CD4-positive, alpha-beta T cell treated with Interleukin-2 at 100 ng/mL for 4 hours (primary cell): ENCODE measurements at regions not wholly inside any gene's neighbourhood (a gene's known extent, or its start where the extent isn't known, plus 50 kb on each side); places are given as distances from the start of the nearest gene placed in this dataset.

Experiments used
- DNase-seq: peaks from one replicate; pipeline ENCODE4 v3.0.0-alpha.2; 2020; ENCODE audit warnings: low spot score

- no peak for DNase-seq
Observed at GRCh38 chr13:62294244-62294643, 878.6 kb upstream of the PCDH20 start.

DNA sequence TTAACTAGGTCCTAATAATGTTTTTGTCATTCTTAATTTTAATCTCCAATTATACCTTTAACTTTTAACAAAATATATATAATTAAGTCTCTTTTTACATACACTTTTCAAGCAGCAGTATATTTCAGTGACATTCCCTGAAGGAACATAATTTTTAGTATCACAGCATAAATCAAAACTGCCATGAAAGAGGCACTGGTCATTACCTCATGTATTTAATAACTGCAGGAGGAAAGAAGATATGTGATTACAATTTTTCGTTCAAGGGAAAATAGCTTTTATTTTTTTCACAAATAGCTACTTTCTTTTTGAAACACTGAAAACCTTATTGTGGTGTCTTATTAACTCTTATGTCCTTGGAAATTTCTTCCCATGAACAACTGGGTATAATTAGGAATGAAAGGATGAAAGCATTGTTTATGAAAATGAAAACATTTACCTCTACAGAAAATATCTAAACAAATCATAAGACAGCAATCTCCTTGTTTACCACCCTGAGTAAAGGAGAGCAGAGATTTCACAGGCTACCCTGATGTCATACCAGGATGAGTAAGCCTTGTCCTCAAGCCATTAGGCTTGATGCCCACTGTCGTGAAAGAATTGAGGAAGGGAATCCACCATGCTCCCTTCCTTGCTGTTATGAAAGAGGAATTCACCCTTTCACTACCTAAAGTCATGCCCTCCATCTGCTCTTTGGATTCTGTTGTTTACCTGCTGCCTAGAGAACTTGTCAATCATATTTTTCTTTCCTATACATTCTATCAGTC is 877.2 kb upstream of the PCDH20 start:
- DNase-seq = no peak

GRCh38 chr13:62290542-62290941 is 874.9 kb upstream of the PCDH20 start:
- DNase-seq = no peak

GRCh38 chr13:62287764-62288163 is 872.1 kb upstream of the PCDH20 start:
- DNase-seq = no peak

DNA sequence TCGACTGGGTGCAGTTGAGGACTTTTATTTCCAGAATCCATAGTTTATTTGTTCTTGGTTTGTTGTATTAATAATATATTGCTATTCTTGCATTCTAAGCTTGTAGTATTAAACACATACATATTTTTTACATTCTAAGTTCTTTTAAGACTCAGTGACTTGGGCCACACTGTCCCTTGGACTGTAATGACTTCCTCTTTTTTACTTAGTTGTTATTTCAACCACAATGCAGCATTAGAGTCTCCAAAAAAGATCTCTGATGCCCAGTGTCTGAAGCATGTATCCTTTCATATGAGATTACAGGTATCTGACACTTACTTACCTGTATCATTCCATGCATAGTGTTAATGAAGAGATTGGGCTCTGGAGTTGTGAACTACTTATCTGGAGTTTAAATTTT is 864.9 kb upstream of the PCDH20 start:
- no peak for DNase-seq

GRCh38 chr13:62278271-62278670 is 862.6 kb upstream of the PCDH20 start:
- no peak for DNase-seq

- DNase-seq = no peak
Observed at GRCh38 chr13:62251734-62252133, 836.1 kb upstream of the PCDH20 start.

- DNase-seq = no peak
Observed at GRCh38 chr13:62250501-62251201, 835.0 kb upstream of the PCDH20 start.

- DNase-seq = no peak
Observed at GRCh38 chr13:62246581-62246980, 830.9 kb upstream of the PCDH20 start.

DNA sequence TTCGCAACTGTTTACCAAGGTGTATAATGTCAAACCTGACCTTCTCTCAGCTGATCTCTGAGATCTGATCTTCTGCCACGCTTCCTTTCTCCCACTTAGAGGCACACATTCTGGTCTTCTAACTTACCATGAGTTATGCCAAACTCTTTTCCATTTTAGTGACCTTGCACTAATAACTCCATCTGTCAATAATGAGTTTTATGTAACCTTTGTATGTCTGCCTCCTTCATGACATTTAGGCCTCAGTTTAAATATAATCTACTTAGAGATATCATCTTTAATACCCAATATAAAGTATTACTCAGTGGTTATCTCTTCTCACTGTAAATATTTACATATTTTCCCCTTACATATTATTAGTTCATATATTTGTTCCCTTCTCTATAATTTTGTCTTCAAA is 827.5 kb upstream of the PCDH20 start:
- no peak for DNase-seq

GRCh38 chr13:62234780-62235440 is 819.3 kb upstream of the PCDH20 start:
- no peak for DNase-seq

- no peak for DNase-seq
Observed at GRCh38 chr13:62210951-62211350, 795.3 kb upstream of the PCDH20 start.

GRCh38 chr13:62209529-62209928 is 793.9 kb upstream of the PCDH20 start:
- no peak for DNase-seq

DNA sequence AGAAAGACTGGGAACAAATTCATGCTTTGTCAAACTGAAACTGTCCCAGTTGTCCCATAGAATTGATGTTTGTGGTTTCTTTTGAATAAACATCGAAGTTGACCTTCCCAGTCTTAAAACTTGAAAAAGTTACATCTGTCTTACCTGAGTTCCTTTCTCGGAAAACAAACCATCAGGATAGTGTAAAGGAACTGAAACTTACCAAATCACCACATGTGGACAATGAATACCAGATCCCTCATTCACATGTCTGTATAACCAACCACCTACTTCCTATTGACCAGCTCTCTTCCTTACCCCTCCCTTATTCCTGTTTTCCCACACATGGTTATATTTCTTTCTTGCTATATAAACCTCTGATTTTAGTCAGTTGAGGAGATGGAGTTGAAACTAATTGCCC is 791.7 kb upstream of the PCDH20 start:
- DNase-seq = no peak

DNA sequence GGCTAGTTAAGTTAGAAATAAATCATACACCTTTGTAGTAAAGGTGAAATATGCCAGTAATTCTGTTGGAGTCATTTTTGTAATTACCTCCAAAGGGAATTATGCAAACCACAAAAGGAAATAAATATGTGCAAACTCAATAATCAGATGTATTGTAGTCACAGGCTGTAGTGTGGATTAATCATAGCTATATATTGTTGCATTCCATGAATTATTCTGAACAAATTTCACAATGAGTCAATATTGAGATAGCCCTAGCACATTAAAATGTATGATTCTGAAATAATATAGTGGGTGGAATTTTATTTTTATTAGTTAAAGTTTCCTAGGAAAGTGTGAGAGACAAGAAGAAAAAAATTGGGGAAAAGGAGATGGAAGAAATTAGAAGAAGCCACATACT is 790.5 kb upstream of the PCDH20 start:
- no peak for DNase-seq

DNA sequence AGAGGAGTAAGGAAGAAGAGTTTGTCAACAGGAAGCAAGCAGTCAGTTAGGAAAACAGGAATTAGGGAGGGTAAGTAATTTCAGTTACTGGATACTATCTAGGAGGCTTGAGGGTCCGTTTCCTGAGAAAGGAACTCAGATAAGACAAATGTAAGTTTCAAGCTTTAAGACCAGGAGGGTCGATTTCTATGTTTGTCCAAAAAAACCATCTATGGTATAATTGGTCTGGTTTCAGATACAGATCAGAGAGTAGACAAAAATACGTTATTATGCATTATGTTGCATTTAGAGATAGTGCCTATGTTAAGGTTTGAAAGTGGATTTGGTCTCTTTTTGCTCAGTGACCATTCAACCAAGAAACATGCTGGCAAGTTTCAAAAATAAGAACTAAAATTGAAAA is 789.6 kb upstream of the PCDH20 start:
- DNase-seq = no peak

GRCh38 chr13:62194371-62194770 is 778.7 kb upstream of the PCDH20 start:
- no peak for DNase-seq

DNA sequence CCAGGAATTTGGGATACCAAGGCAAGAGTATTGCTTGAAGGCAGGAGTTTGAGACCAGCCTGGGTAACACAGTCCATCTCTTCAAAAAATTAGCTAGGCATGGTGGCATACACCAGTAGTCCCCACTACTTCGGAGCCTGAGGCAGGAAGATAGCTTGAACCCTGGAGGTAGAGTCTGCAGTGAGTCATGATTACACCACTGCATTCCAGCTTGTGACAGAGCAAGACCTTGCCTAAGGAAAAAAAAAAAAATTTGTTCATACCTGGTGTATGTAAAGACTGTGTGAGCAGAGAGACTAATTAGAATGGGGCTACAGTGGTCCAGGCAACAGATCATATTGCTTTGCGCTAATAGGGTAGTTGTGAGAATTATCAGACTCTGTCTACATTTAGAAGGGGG is 778.3 kb upstream of the PCDH20 start:
- no peak for DNase-seq

- no peak for DNase-seq
Observed at GRCh38 chr13:62185631-62186255, 770.1 kb upstream of the PCDH20 start.

DNA sequence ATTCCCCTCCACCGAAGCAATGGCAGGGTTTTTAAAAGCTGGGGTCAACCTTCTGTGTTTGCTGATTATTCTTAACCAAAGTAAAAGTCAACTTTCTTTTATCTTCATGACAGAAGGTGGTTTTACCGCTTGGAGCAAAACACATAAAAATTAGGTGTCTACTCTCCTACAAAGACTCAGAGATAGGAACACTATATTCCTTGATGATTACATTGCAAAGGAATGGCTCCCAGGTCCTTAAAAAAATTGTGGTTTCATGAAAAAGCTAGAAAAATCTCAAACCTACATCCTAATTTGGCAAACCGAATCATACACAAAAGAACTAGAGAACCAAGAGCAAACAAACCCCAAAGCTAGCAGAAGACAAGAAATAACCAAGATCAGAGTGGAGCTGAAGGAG is 760.4 kb upstream of the PCDH20 start:
- no peak for DNase-seq

DNA sequence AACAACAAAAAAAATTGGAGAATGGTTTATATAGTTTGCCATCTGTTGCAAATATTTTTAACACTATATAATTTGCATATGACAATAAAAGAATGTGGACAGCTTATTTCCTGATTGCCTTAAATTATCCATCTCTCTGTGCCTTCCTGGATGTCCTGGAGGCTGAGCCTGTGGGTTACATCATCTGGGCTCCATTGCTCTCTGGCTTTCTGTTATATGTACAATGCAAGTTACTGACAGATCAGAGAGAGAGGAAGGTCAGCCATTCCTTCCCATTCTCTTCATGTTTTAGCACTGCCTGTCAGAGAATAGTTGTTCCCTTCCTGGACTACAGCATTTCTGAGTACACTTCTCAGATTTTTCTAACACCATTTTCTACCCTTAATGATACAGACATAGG is 758.3 kb upstream of the PCDH20 start:
- DNase-seq = no peak

DNA sequence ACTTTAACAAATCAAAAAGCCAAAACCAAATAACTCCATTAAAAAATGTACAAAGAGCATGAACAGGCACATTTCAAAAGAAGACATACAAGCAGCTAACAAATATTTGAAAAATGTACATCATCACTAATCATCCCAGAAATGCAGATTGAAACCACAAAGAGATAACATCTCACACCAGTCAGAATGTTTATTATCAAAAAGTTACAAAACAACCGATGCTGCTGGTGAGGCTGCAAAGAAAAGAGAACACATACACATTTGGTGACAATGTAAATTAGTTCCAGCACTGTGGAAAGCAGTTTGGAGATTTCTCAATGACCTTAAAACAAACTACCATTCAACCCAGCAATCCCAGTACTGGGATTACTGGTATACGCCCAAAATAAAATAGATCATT is 756.0 kb upstream of the PCDH20 start:
- DNase-seq = no peak

GRCh38 chr13:62168891-62169290 is 753.2 kb upstream of the PCDH20 start:
- DNase-seq = no peak
